ENCODE measurements at regions not wholly inside any gene's neighbourhood (a gene's known extent, or its start where the extent isn't known, plus 50 kb on each side); places are given as distances from the start of the nearest gene placed in this dataset.

DNA sequence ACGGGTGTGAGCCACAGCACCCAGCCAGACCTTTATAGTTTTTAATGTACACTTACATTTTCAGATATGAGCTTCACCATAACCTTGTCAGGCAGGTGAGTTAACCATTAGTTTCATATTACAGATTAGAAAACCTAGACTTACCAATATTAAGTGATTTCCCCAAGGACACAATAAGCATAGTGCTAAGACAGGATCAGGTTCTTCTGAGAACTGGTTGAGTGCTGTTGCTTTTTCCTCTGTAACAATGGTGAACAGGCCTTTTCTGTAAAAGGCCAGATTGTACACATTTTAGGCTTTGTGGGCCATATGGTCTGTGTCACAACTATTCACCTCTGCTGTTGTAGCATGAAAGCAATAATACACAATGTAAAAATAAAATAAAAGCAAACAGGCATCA lies 332.0 kb downstream of the PIK3C3 start:
- Histone ChIP-seq H3K4me2 (ENCODE audit: low read length) (no peak overlapping the region), H3K4me3 (ENCODE audit: low read depth, low read length, poor library complexity, severe bottlenecking) (no peak overlapping the region), H3K79me2 (ENCODE audit: insufficient read depth, low read depth, low read length) (no peaks in the 10 kb centered on the region), H4K20me1 (ENCODE audit: insufficient read depth, low read length) (no peaks in the 10 kb centered on the region), H3K9me2 (ENCODE audit: insufficient read depth, low read length) (no peaks in the 10 kb centered on the region), H3K36me3 (ENCODE audit: insufficient read depth, low read length) (no peaks in the 10 kb centered on the region), H3K27ac (ENCODE audit: low read depth, low read length, poor library complexity, severe bottlenecking) (no peak overlapping the region), H3K4me1 (ENCODE audit: insufficient read depth, low read length, poor library complexity, severe bottlenecking) (no peaks in the 10 kb centered on the region), H2AFZ (ENCODE audit: low read length) (no peak overlapping the region), H3K9me3 (ENCODE audit: low read length) (no peaks in the 10 kb centered on the region)
- CTCF ChIA-PET (ENCODE audit: unreplicated experiment): no interaction called here
- BruUV-seq (replicated peaks): no TSS peak
- POLR2A ChIA-PET: no interaction called here
- intact Hi-C loops (cut with micrococcal nuclease; ENCODE audit: unreplicated experiment): no loop called here
- no peak for TF ChIP-seq EZH2phosphoT487 (IDR thresholded peaks at IDR 0.05; ENCODE audit: borderline replicate concordance, low read depth, low read length)
- TF ChIP-seq, protein P1, sequence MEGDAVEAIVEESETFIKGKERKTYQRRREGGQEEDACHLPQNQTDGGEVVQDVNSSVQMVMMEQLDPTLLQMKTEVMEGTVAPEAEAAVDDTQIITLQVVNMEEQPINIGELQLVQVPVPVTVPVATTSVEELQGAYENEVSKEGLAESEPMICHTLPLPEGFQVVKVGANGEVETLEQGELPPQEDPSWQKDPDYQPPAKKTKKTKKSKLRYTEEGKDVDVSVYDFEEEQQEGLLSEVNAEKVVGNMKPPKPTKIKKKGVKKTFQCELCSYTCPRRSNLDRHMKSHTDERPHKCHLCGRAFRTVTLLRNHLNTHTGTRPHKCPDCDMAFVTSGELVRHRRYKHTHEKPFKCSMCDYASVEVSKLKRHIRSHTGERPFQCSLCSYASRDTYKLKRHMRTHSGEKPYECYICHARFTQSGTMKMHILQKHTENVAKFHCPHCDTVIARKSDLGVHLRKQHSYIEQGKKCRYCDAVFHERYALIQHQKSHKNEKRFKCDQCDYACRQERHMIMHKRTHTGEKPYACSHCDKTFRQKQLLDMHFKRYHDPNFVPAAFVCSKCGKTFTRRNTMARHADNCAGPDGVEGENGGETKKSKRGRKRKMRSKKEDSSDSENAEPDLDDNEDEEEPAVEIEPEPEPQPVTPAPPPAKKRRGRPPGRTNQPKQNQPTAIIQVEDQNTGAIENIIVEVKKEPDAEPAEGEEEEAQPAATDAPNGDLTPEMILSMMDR (conservative IDR thresholded peaks at IDR 0.05; ENCODE audit: low read length): no peak
- DNase-seq (ENCODE audit: low spot score): no peak

- TF ChIP-seq, protein P1 (conservative IDR thresholded peaks at IDR 0.05; ENCODE audit: low read length): no peak
- TF ChIP-seq EZH2phosphoT487 (IDR thresholded peaks at IDR 0.05; ENCODE audit: borderline replicate concordance, low read depth, low read length): no peak
- no peak for DNase-seq (ENCODE audit: low spot score)
- H3K27ac ChIP-seq (ENCODE audit: low read depth, low read length, poor library complexity, severe bottlenecking): no peak overlapping the region
- no peaks in the 10 kb centered on the region for H3K9me2 ChIP-seq (ENCODE audit: insufficient read depth, low read length)
- H3K79me2 ChIP-seq (ENCODE audit: insufficient read depth, low read depth, low read length): no peaks in the 10 kb centered on the region
- no TSS peak for BruUV-seq (replicated peaks)
- intact Hi-C loops (cut with micrococcal nuclease; ENCODE audit: unreplicated experiment): no loop called here
- CTCF ChIA-PET (ENCODE audit: unreplicated experiment): no interaction called here
- H3K4me2 ChIP-seq (ENCODE audit: low read length): no peak overlapping the region
- H3K4me1 ChIP-seq (ENCODE audit: insufficient read depth, low read length, poor library complexity, severe bottlenecking): no peaks in the 10 kb centered on the region
- no peaks in the 10 kb centered on the region for H3K9me3 ChIP-seq (ENCODE audit: low read length)
- POLR2A ChIA-PET: no interaction called here
- H3K4me3 ChIP-seq (ENCODE audit: low read depth, low read length, poor library complexity, severe bottlenecking): no peak overlapping the region
- H4K20me1 ChIP-seq (ENCODE audit: insufficient read depth, low read length): no peaks in the 10 kb centered on the region
- no peaks in the 10 kb centered on the region for H3K36me3 ChIP-seq (ENCODE audit: insufficient read depth, low read length)
- H2AFZ ChIP-seq (ENCODE audit: low read length): no peak overlapping the region
These were observed 333.1 kb downstream of the PIK3C3 start for GRCh38 chr18:42288129-42288528.

- H3K9me2 ChIP-seq (ENCODE audit: insufficient read depth, low read length): no peaks in the 10 kb centered on the region
- CTCF ChIA-PET (ENCODE audit: unreplicated experiment): no interaction called here
- no peaks in the 10 kb centered on the region for H3K4me1 ChIP-seq (ENCODE audit: insufficient read depth, low read length, poor library complexity, severe bottlenecking)
- no peak for TF ChIP-seq EZH2phosphoT487 (IDR thresholded peaks at IDR 0.05; ENCODE audit: borderline replicate concordance, low read depth, low read length)
- TF ChIP-seq, protein P1 (conservative IDR thresholded peaks at IDR 0.05; ENCODE audit: low read length): no peak
- intact Hi-C loops (cut with micrococcal nuclease; ENCODE audit: unreplicated experiment): no loop called here
- no peaks in the 10 kb centered on the region for H3K79me2 ChIP-seq (ENCODE audit: insufficient read depth, low read depth, low read length)
- H4K20me1 ChIP-seq (ENCODE audit: insufficient read depth, low read length): no peaks in the 10 kb centered on the region
- no peak overlapping the region for H2AFZ ChIP-seq (ENCODE audit: low read length)
- no TSS peak for BruUV-seq (replicated peaks)
- no peaks in the 10 kb centered on the region for H3K36me3 ChIP-seq (ENCODE audit: insufficient read depth, low read length)
- H3K9me3 ChIP-seq (ENCODE audit: low read length): no peaks in the 10 kb centered on the region
- DNase-seq (ENCODE audit: low spot score): no peak
- H3K4me2 ChIP-seq (ENCODE audit: low read length): no peak overlapping the region
- H3K27ac ChIP-seq (ENCODE audit: low read depth, low read length, poor library complexity, severe bottlenecking): no peak overlapping the region
- POLR2A ChIA-PET: no interaction called here
- H3K4me3 ChIP-seq (ENCODE audit: low read depth, low read length, poor library complexity, severe bottlenecking): no peak overlapping the region
These were observed 334.5 kb downstream of the PIK3C3 start for GRCh38 chr18:42289526-42289925.
